OCI-LY1 (cell line): ENCODE measurements at regions not wholly inside any gene's neighbourhood (a gene's known extent, or its start where the extent isn't known, plus 50 kb on each side); places are given as distances from the start of the nearest gene placed in this dataset.

Experiments
- H2AFZ ChIP-seq: fragments of 200-600 bp; sonication (generic), shearing (Covaris generic); 2 replicates; pipeline ENCODE4 v1.6.0; 2014; ENCODE audit warnings: antibody characterized with exemption, mild to moderate bottlenecking, low read length
- H3F3A ChIP-seq: fragments of 200-600 bp; sonication (generic), shearing (Covaris generic); 2 replicates; pipeline ENCODE4 v1.6.0; 2014; ENCODE audit warnings: mild to moderate bottlenecking, antibody characterized with exemption, low read length, moderate library complexity; ENCODE audit not compliant: insufficient read depth
- H3K27ac ChIP-seq: fragments of 200-600 bp; sonication (generic); 2 replicates; pipeline ENCODE4 v1.5.1; 2014; ENCODE audit warnings: low read length, mixed run types, mild to moderate bottlenecking, low read depth; ENCODE audit not compliant: poor library complexity, severe bottlenecking
- H3K27me3 ChIP-seq: fragments of 200-600 bp; sonication (generic); 2 replicates; pipeline ENCODE4 v1.6.0; 2014; ENCODE audit warnings: antibody characterized with exemption, mild to moderate bottlenecking, low read length, moderate library complexity; ENCODE audit not compliant: insufficient read depth
- H3K36me3 ChIP-seq: fragments of 200-600 bp; sonication (generic); 2 replicates; pipeline ENCODE4 v1.6.1; 2014; ENCODE audit warnings: mild to moderate bottlenecking, antibody characterized with exemption, low read length, moderate library complexity, mixed read lengths; ENCODE audit not compliant: insufficient read depth
- H3K4me1 ChIP-seq: fragments of 200-600 bp; sonication (generic); 2 replicates; pipeline ENCODE4 v1.5.1; 2014; ENCODE audit warnings: mild to moderate bottlenecking, low read length, moderate library complexity; ENCODE audit not compliant: insufficient read depth, severe bottlenecking
- H3K4me2 ChIP-seq: fragments of 200-600 bp; sonication (generic), shearing (Covaris generic); 2 replicates; pipeline ENCODE4 v1.6.1; 2014; ENCODE audit warnings: low read length
- H3K4me3 ChIP-seq: fragments of 200-600 bp; sonication (generic); 2 replicates; pipeline ENCODE4 v1.5.1; 2014; ENCODE audit warnings: low read length, low read depth, mild to moderate bottlenecking, mixed read lengths; ENCODE audit not compliant: poor library complexity, severe bottlenecking
- H3K79me2 ChIP-seq: fragments of 200-600 bp; shearing (Covaris generic); 2 replicates; pipeline ENCODE4 v1.6.1; 2016; ENCODE audit warnings: mixed run types, low read length, mixed read lengths; ENCODE audit not compliant: insufficient read depth
- H3K9ac ChIP-seq: fragments of 200-600 bp; sonication (generic), shearing (Covaris generic); 2 replicates; pipeline ENCODE4 v1.6.1; 2014; ENCODE audit warnings: mild to moderate bottlenecking, low read length, mixed read lengths
- H3K9me2 ChIP-seq: fragments of 200-600 bp; sonication (generic), shearing (Covaris generic); 2 replicates; pipeline ENCODE4 v1.6.1; 2014; ENCODE audit warnings: low read depth, mild to moderate bottlenecking, low read length, mixed read lengths
- H3K9me3 ChIP-seq: fragments of 200-600 bp; shearing (Covaris generic); 2 replicates; pipeline ENCODE4 v1.6.1; 2014; ENCODE audit warnings: low read length, mixed read lengths
- H4K20me1 ChIP-seq: fragments of 200-600 bp; sonication (generic), shearing (Covaris generic); 2 replicates; pipeline ENCODE4 v1.6.0; 2016; ENCODE audit warnings: mild to moderate bottlenecking, low read length; ENCODE audit not compliant: insufficient read depth
- EZH2 ChIP-seq: fragments of 200-600 bp; sonication (generic), shearing (Covaris generic); IDR thresholded peaks from 2 replicates; pipeline ENCODE4 v1.8.0; 2017; ENCODE audit warnings: borderline replicate concordance, mixed run types, mild to moderate bottlenecking, antibody characterized with exemption, low read length, moderate library complexity, mixed read lengths
- TF ChIP-seq, protein P1 (sequence below): fragments of 200-600 bp; sonication (generic), shearing (Covaris generic); IDR thresholded peaks from 2 replicates; pipeline ENCODE4 v1.5.1; 2017; ENCODE audit warnings: mild to moderate bottlenecking, antibody characterized with exemption, low read length, moderate library complexity, mixed read lengths

DNA sequence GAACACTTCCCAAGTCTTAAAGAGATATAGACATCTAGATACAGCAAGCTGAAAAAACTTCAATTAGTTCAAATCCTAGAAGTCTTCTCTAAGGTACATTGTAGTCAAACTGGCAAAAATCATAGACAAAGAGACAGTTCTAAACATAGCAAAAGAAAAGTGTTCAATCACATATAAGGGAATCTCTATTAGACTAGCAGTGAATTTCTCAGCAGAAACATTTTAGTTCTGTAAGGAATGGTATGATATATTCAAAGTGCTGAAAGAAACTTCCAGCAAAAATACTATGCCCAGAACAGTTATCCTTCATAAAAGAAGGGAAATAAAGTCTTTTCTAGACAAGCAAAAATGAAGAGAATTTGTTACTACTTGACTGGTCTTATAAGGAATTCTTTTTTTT, 186.3 kb upstream of the SYNCRIP start:
- Histone ChIP-seq H3K4me3 (no peak overlapping the region), H3K4me1 (no peaks in the 10 kb centered on the region), H3K36me3 (no peaks in the 10 kb centered on the region), H3K27ac (no peak overlapping the region), H3K9me2 (no peaks in the 10 kb centered on the region), H3K4me2 (no peak overlapping the region), H4K20me1 (no peaks in the 10 kb centered on the region), H3K9me3 (no peaks in the 10 kb centered on the region), H2AFZ (no peak overlapping the region), H3F3A (no peaks in the 10 kb centered on the region), H3K9ac (no peak overlapping the region), H3K79me2 (no peaks in the 10 kb centered on the region), H3K27me3 (no peaks in the 10 kb centered on the region)
- TF ChIP-seq, protein P1, sequence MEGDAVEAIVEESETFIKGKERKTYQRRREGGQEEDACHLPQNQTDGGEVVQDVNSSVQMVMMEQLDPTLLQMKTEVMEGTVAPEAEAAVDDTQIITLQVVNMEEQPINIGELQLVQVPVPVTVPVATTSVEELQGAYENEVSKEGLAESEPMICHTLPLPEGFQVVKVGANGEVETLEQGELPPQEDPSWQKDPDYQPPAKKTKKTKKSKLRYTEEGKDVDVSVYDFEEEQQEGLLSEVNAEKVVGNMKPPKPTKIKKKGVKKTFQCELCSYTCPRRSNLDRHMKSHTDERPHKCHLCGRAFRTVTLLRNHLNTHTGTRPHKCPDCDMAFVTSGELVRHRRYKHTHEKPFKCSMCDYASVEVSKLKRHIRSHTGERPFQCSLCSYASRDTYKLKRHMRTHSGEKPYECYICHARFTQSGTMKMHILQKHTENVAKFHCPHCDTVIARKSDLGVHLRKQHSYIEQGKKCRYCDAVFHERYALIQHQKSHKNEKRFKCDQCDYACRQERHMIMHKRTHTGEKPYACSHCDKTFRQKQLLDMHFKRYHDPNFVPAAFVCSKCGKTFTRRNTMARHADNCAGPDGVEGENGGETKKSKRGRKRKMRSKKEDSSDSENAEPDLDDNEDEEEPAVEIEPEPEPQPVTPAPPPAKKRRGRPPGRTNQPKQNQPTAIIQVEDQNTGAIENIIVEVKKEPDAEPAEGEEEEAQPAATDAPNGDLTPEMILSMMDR, result no peak
- no peak for TF ChIP-seq EZH2

DNA sequence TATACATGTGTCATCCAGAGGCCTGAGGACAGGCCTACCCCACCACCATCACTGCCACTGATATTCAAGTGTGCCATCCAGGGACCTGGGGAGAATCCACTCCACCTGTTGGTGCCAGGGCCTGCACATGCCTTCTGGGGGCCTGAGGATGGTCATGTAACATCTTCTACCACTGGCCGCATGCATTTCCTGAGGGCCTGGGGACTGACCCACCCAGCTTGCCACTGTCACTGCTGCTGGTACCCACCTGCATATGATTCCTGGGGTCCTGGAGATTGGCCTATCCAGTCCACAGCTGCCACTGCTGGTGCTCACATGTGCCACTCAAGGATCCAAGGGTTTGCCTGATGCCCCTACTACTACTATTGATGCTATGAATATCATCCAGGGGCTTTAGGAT, 184.3 kb upstream of the SYNCRIP start:
- Histone ChIP-seq H3K36me3 (no peaks in the 10 kb centered on the region), H4K20me1 (no peaks in the 10 kb centered on the region), H3F3A (no peaks in the 10 kb centered on the region), H3K27me3 (no peaks in the 10 kb centered on the region), H2AFZ (no peak overlapping the region), H3K9ac (no peak overlapping the region), H3K4me3 (no peak overlapping the region), H3K27ac (no peak overlapping the region), H3K9me2 (no peaks in the 10 kb centered on the region), H3K9me3 (no peaks in the 10 kb centered on the region), H3K4me2 (no peak overlapping the region), H3K4me1 (no peaks in the 10 kb centered on the region), H3K79me2 (no peaks in the 10 kb centered on the region)
- TF ChIP-seq, protein P1, result no peak
- no peak for TF ChIP-seq EZH2

DNA sequence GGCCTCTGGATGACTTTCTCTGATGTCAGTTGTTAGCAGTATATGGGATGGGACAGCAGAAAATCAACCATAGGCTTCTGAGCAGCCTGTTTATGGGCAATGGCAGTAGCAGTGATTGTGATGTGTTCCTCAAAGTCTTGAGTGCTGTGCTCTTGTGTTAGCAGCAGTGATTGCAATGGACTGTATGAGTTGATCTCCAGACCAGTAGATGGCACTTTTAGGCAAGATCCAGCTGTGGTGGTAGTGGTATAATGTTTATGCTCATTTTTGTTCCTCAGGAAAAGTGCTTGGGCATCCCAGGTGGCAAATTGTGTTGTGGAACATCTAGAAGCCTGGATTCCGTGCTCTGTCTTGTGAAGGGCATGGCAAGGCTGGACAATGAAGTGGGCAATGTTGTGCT, 181.6 kb upstream of the SYNCRIP start:
- Histone ChIP-seq H4K20me1 (no peaks in the 10 kb centered on the region), H3F3A (no peaks in the 10 kb centered on the region), H3K9me3 (no peaks in the 10 kb centered on the region), H3K9me2 (no peaks in the 10 kb centered on the region), H3K27me3 (no peaks in the 10 kb centered on the region), H3K4me1 (no peaks in the 10 kb centered on the region), H3K4me3 (no peak overlapping the region), H2AFZ (no peak overlapping the region), H3K27ac (no peak overlapping the region), H3K79me2 (no peaks in the 10 kb centered on the region), H3K9ac (no peak overlapping the region), H3K4me2 (no peak overlapping the region), H3K36me3 (no peaks in the 10 kb centered on the region)
- TF ChIP-seq EZH2, result no peak

DNA sequence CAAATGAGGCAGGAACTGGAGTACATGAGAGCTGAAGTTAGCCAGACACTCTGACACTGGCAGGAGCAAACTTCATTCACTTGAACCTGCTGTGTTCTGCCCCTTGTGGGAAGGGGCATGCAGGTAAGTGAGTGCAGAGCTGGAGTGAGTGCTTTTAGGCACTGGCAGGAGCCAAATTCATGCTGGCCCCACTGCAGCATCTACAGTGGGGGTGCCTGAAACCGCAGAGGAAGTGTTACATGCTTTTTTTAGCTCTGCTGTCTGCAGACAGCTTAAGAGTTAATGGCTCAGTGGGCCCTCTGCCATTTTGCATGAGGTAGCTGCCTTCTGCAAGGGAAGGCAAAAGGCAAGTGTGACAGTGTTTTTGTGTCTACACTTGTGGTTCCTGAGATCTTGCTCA, 167.9 kb upstream of the SYNCRIP start:
- Histone ChIP-seq H2AFZ (no peak overlapping the region), H3K36me3 (no peaks in the 10 kb centered on the region), H3K9ac (no peak overlapping the region), H3K4me3 (no peak overlapping the region), H3K9me2 (no peaks in the 10 kb centered on the region), H3K27me3 (no peaks in the 10 kb centered on the region), H3K4me2 (no peak overlapping the region), H3K27ac (no peak overlapping the region), H3K4me1 (no peaks in the 10 kb centered on the region), H3K79me2 (no peaks in the 10 kb centered on the region), H3F3A (no peaks in the 10 kb centered on the region), H3K9me3 (no peaks in the 10 kb centered on the region), H4K20me1 (no peaks in the 10 kb centered on the region)
- TF ChIP-seq, protein P1, result no peak
- no peak for TF ChIP-seq EZH2
